ENCODE measurements at regions not wholly inside any gene's neighbourhood (a gene's known extent, or its start where the extent isn't known, plus 50 kb on each side); places are given as distances from the start of the nearest gene placed in this dataset.

GRCh38 chr2:104638859-104639202 is 215.1 kb upstream of the POU3F3 start:
- TF ChIP-seq EZH2 (IDR thresholded peaks at IDR 0.05; ENCODE audit: borderline replicate concordance, low read depth, low read length, severe bottlenecking), result no peak
- no peak for TF ChIP-seq CTCF (IDR thresholded peaks at IDR 0.05; ENCODE audit: borderline replicate concordance, extremely low read depth, low read length, poor library complexity, severe bottlenecking)
